Suprapubic skin (tissue), 3 donors: ENCODE measurements at regions not wholly inside any gene's neighbourhood (a gene's known extent, or its start where the extent isn't known, plus 50 kb on each side); places are given as distances from the start of the nearest gene placed in this dataset.

ENCODE experiments used
- CTCF ChIP-seq, 2 donors: fragments of 200-600 bp in 1 of 2; fragments of 450-650 bp in 1 of 2; sonication (generic) in 1 of 2; IDR thresholded peaks; one replicate each; pipeline ENCODE4 v1.5.1; 2016 to 2019; ENCODE audit warnings: antibody characterized with exemption in 2 of 2, mild to moderate bottlenecking in 1 of 2, moderate library complexity in 1 of 2
- POLR2A ChIP-seq, 2 donors: fragments of 450-650 bp; IDR thresholded peaks; one replicate each; pipeline ENCODE4 v1.6.1; 2017; ENCODE audit warnings: antibody characterized with exemption in 2 of 2, mild to moderate bottlenecking in 2 of 2, moderate library complexity in 2 of 2

GRCh38 chr5:15044521-15044920 lies 172.9 kb upstream of the ANKH start:
- TF ChIP-seq CTCF (IDR thresholded peaks at IDR 0.05) (no peak), POLR2A (IDR thresholded peaks at IDR 0.05) (no peak)
